CD14-positive monocyte (primary cell): ENCODE measurements at regions not wholly inside any gene's neighbourhood (a gene's known extent, or its start where the extent isn't known, plus 50 kb on each side); places are given as distances from the start of the nearest gene placed in this dataset.

Source experiments
- DNase-seq, 3 donors: peaks; one replicate each; pipeline ENCODE4 v3.0.0-alpha.2; 2011 to 2022
- H2AFZ ChIP-seq: 2 replicates; pipeline ENCODE4 v1.6.0; 2012; ENCODE audit warnings: mild to moderate bottlenecking, low read depth, low read length, inconsistent platforms; ENCODE audit not compliant: insufficient read depth, poor library complexity, severe bottlenecking
- H3K27ac ChIP-seq, 2 donors: 1 replicate in 1 of 2; 2 replicates in 1 of 2; pipeline ENCODE4 v1.5.1; 2012 to 2013; ENCODE audit warnings: low read length in 2 of 2, control low read depth in 1 of 2, inconsistent platforms in 1 of 2, low read depth in 1 of 2, mild to moderate bottlenecking in 1 of 2
- H3K27me3 ChIP-seq, 2 donors: one replicate each; pipeline versions ENCODE4 v1.6.0 to v1.6.1; 2011 to 2013; ENCODE audit warnings: low read length in 2 of 2; ENCODE audit not compliant: control insufficient read depth in 2 of 2, insufficient read depth in 2 of 2
- H3K36me3 ChIP-seq, 2 donors: replicated peaks in 1 of 2; 1 replicate in 1 of 2; 2 replicates in 1 of 2; pipeline versions ENCODE4 v1.5.1 to v1.6.1; 2012 to 2013; ENCODE audit warnings: low read length in 2 of 2, control low read depth in 1 of 2, inconsistent platforms in 1 of 2, mild to moderate bottlenecking in 1 of 2; ENCODE audit not compliant: insufficient read depth in 2 of 2, control insufficient read depth in 1 of 2
- H3K4me1 ChIP-seq, 2 donors: 1 replicate in 1 of 2; 2 replicates in 1 of 2; pipeline versions ENCODE4 v1.5.1 to v1.6.1; 2012 to 2013; ENCODE audit warnings: low read length in 2 of 2, control low read depth in 1 of 2, inconsistent platforms in 1 of 2, mild to moderate bottlenecking in 1 of 2, moderate library complexity in 1 of 2; ENCODE audit not compliant: insufficient read depth in 2 of 2, control insufficient read depth in 1 of 2
- H3K4me2 ChIP-seq: replicated peaks from 2 replicates; pipeline ENCODE3; 2012; ENCODE audit warnings: low read length, moderate library complexity, mild to moderate bottlenecking; ENCODE audit not compliant: poor library complexity, severe bottlenecking; ENCODE audit errors: extremely low read depth
- H3K4me3 ChIP-seq, 3 experiments: fragments of 200-600 bp in 1 of 3; sonication (generic) in 1 of 3; replicated peaks in 1 of 3; 1 replicate in 2 of 3; 2 replicates in 1 of 3; pipeline ENCODE4 v1.5.1; 2011 to 2013; ENCODE audit warnings: low read length in 3 of 3, mild to moderate bottlenecking in 3 of 3, control low read depth in 2 of 3, low read depth in 2 of 3, inconsistent platforms in 1 of 3, moderate library complexity in 1 of 3
- H3K79me2 ChIP-seq: 2 replicates; pipeline ENCODE4 v1.6.0; 2012; ENCODE audit warnings: mild to moderate bottlenecking, control low read depth, inconsistent platforms, low read length, moderate library complexity; ENCODE audit not compliant: insufficient read depth
- H3K9ac ChIP-seq: 2 replicates; pipeline ENCODE4 v1.6.0; 2017; ENCODE audit warnings: low read length, mild to moderate bottlenecking; ENCODE audit not compliant: insufficient read depth, poor library complexity, severe bottlenecking
- H3K9me3 ChIP-seq, 2 donors: replicated peaks in 1 of 2; 1 replicate in 1 of 2; 2 replicates in 1 of 2; pipeline versions ENCODE4 v1.5.1 to v1.6.1; 2012 to 2013; ENCODE audit warnings: low read length in 2 of 2, control low read depth in 1 of 2; ENCODE audit not compliant: control insufficient read depth in 1 of 2, insufficient read depth in 1 of 2
- H4K20me1 ChIP-seq: 2 replicates; pipeline ENCODE4 v1.6.0; 2012; ENCODE audit warnings: mild to moderate bottlenecking, low read length, control low read depth, moderate library complexity; ENCODE audit not compliant: insufficient read depth
- H3K27ac Mint-ChIP-seq, 7 donors: one replicate each; pipeline ENCODE4 v1.8.0; 2020; ENCODE audit warnings: mild to moderate bottlenecking in 7 of 7, mixed read lengths in 7 of 7, moderate library complexity in 6 of 7, inconsistent platforms in 2 of 7
- H3K27me3 Mint-ChIP-seq, 3 donors: one replicate each; pipeline ENCODE4 v1.8.0; 2021 to 2022; ENCODE audit warnings: low read depth in 3 of 3, mild to moderate bottlenecking in 3 of 3, mixed read lengths in 3 of 3, moderate library complexity in 3 of 3, inconsistent platforms in 1 of 3
- H3K36me3 Mint-ChIP-seq, 2 donors: one replicate each; pipeline ENCODE4 v1.8.0; 2020; ENCODE audit warnings: mixed read lengths in 2 of 2, inconsistent platforms in 1 of 2, mild to moderate bottlenecking in 1 of 2
- H3K4me1 Mint-ChIP-seq: one replicate; pipeline ENCODE4 v1.8.0; 2020; ENCODE audit warnings: mild to moderate bottlenecking, mixed read lengths
- H3K4me3 Mint-ChIP-seq, 2 donors: one replicate each; pipeline ENCODE4 v1.8.0; 2020; ENCODE audit warnings: mild to moderate bottlenecking in 2 of 2, mixed read lengths in 2 of 2, moderate library complexity in 1 of 2
- H3K9me3 Mint-ChIP-seq, 7 donors: one replicate each; pipeline ENCODE4 v1.8.0; 2020 to 2022; ENCODE audit warnings: mixed read lengths in 7 of 7, mild to moderate bottlenecking in 6 of 7, moderate library complexity in 6 of 7, inconsistent platforms in 2 of 7
- CTCF ChIP-seq: fragments of 200-600 bp; IDR thresholded peaks from one replicate; pipeline ENCODE4 v1.8.0; 2022; ENCODE audit warnings: antibody characterized with exemption, mild to moderate bottlenecking
- WGBS: methylation state at CpG from one replicate; pipeline ENCODE4 v1.1.5; 2013; ENCODE audit warnings: missing lambda C conversion rate; ENCODE audit not compliant: insufficient coverage; 5-methylcytosine and 5-hydroxymethylcytosine counted together
- intact Hi-C, 2 donors: fragments of 100-400 bp; cut with micrococcal nuclease; formaldehyde crosslinking; loops; one replicate each; pipeline versions ENCODE4 v1.15.0 to v1.15.1; 2023

DNA sequence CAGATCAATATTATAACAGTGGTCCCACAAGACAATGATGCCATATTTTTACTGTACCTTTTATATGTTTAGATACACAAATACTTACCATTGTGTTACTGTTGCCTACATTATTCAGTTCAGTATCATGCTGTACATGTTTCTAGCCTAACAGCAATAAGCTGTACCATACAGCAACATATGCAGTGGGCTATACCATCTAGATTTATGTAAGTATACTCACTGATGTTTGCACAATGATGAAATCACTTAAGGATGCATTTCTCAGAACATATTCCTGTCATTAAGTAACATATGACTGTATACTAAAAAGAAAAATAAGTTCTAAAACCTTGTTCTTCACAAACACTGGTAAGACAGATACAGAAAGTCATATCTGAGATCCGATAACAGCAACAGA lies 468.6 kb upstream of the SEMA3A start:
- peaks cover 0 to 1% (median 0%) of the 10 kb centered on the region in 3 donors for H3K27me3 Mint-ChIP-seq
- no peak overlapping the region for H3K4me3 ChIP-seq
- H3K4me1 ChIP-seq: no peaks in the 10 kb centered on the region
- no peaks in the 10 kb centered on the region for H3K9me3 Mint-ChIP-seq
- no peak overlapping the region for H3K4me3 Mint-ChIP-seq
- no peak overlapping the region for H3K27ac Mint-ChIP-seq
- no peak overlapping the region for H3K4me2 ChIP-seq
- no peaks in the 10 kb centered on the region for H3K9me3 ChIP-seq
- H4K20me1 ChIP-seq: no peaks in the 10 kb centered on the region
- no peaks in the 10 kb centered on the region for H3K79me2 ChIP-seq
- no peaks in the 10 kb centered on the region for H3K27me3 ChIP-seq
- no peak for DNase-seq
- H2AFZ ChIP-seq: no peak overlapping the region
- no peaks in the 10 kb centered on the region for H3K4me1 Mint-ChIP-seq
- TF ChIP-seq CTCF: no peak
- H3K36me3 ChIP-seq: no peaks in the 10 kb centered on the region
- no peak overlapping the region for H3K9ac ChIP-seq
- no peak overlapping the region for H3K27ac ChIP-seq
- WGBS: no CpG with 5 or more reads among the region's 1 CpG
- H3K36me3 Mint-ChIP-seq: no peaks in the 10 kb centered on the region
- intact Hi-C loops: no loop called here

DNA sequence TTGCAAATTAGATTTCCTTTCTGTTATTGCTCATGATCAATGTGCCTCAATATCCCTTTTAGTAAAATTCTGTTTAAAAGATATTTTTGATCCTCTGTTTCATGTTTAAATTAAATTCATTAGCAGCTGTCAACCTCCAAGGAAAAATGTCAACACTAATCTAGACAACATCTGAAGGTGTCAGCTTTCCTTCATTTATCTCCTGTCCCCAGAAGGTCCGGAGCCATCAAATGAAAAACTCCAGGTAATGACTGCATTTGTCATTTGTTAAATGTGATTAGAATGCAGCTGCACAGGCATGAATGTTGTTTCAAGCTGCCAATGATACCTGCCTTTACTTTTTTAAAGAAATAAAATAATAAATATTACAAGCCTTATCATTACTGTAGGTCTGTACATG lies 463.7 kb upstream of the SEMA3A start:
- DNase-seq: no peak
- H3K36me3 ChIP-seq: no peaks in the 10 kb centered on the region
- no peak overlapping the region for H3K27ac ChIP-seq
- WGBS: no CpG with 5 or more reads among the region's 1 CpG
- Mint-ChIP-seq H3K27me3 (no peaks in the 10 kb centered on the region), H3K4me1 (no peaks in the 10 kb centered on the region), H3K36me3 (no peaks in the 10 kb centered on the region), H3K4me3 (no peak overlapping the region), H3K27ac (no peak overlapping the region), H3K9me3 (no peaks in the 10 kb centered on the region)
- no peak overlapping the region for H3K4me3 ChIP-seq
- no peak overlapping the region for H3K9ac ChIP-seq
- H3K9me3 ChIP-seq: no peaks in the 10 kb centered on the region
- no peaks in the 10 kb centered on the region for H3K79me2 ChIP-seq
- intact Hi-C loops: no loop called here
- H3K27me3 ChIP-seq: no peaks in the 10 kb centered on the region
- TF ChIP-seq CTCF: no peak
- H3K4me2 ChIP-seq: no peak overlapping the region
- H2AFZ ChIP-seq: no peak overlapping the region
- no peaks in the 10 kb centered on the region for H3K4me1 ChIP-seq
- H4K20me1 ChIP-seq: no peaks in the 10 kb centered on the region
